HUES6 (cell line): ENCODE measurements at regions not wholly inside any gene's neighbourhood (a gene's known extent, or its start where the extent isn't known, plus 50 kb on each side); places are given as distances from the start of the nearest gene placed in this dataset.

Source experiments
- H3K27ac ChIP-seq: 2 replicates; pipeline ENCODE4 v1.7.0; 2013; ENCODE audit warnings: low read depth, mild to moderate bottlenecking, low read length, inconsistent platforms
- H3K27me3 ChIP-seq: 2 replicates; pipeline ENCODE4 v1.6.1; 2013; ENCODE audit warnings: low read length; ENCODE audit not compliant: control insufficient read depth, insufficient read depth
- H3K36me3 ChIP-seq: 2 replicates; pipeline ENCODE4 v1.6.1; 2013; ENCODE audit warnings: low read length; ENCODE audit not compliant: control insufficient read depth, insufficient read depth
- H3K4me1 ChIP-seq: 2 replicates; pipeline ENCODE4 v1.6.1; 2013; ENCODE audit warnings: low read length; ENCODE audit not compliant: control insufficient read depth, insufficient read depth
- H3K4me3 ChIP-seq: 2 replicates; pipeline ENCODE4 v1.5.1; 2013; ENCODE audit warnings: low read depth, low read length
- H3K9ac ChIP-seq: one replicate; pipeline ENCODE4 v1.6.1; 2013; ENCODE audit warnings: mild to moderate bottlenecking, low read length
- H3K9me3 ChIP-seq: 2 replicates; pipeline ENCODE4 v1.6.1; 2013; ENCODE audit warnings: low read depth, low read length; ENCODE audit not compliant: control insufficient read depth, insufficient read depth

DNA sequence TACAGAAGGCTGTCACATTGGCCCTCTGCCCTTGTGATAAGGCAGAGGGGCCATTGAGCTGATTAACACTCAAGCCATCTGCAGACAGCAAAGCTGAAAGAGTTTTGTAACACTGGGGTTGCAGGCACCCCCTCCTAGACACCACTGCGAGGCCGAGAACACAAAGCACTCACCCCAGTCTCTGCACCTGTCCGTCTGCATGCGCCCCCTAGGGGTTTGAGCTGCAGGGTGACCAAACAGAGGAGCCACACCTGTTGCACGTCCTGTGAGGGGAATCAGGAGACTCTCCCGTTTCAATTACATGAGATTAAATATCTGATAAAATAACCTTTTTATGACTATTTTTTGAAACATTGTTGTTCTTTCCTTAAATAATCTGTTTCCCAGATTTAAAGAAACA lies 1180.4 kb downstream of the CDH9 start:
- Histone ChIP-seq H3K9me3 (peaks cover 14% of the 10 kb centered on the region), H3K27ac (no peak overlapping the region), H3K4me3 (no peak overlapping the region), H3K27me3 (no peaks in the 10 kb centered on the region), H3K4me1 (no peaks in the 10 kb centered on the region), H3K9ac (no peak overlapping the region), H3K36me3 (no peaks in the 10 kb centered on the region)

DNA sequence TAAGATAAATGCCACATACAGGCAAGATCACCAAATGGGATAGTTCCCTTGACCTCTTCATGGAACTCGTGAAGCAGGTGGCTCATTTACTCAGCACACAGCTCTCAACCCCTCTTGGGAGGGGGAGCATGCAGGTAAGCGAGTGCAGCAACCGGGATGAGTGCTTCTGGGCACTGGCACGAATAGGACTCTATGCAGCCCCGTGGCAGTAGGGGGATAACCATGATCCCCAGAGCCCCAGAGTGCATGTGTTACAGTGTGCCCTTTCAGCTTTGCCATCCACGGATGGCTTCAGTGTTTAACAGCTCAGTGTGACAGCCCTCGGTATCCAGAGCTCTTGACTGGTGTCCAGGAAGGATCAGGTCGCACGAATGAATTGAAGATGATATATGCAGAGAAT lies 1187.1 kb downstream of the CDH9 start:
- no peaks in the 10 kb centered on the region for H3K27me3 ChIP-seq

DNA sequence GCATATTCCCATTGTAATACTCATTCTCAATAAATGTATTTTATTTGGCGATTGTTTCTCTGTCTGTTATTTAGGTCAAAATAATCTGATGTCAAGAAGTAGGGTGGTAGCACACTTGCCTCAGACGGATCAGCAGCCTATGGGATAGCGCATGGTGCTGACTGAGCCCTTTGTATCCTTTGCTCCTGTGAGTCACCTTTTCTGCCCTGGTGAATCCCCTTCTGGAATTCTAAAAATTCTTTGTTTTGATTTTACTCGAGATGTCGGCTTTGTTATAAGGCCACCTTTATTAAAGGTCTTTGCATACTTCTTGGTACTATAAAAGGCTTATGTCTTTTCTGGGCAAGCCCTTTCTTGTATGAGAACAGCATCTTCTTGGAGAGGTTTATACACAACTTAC lies 1187.8 kb downstream of the CDH9 start:
- Histone ChIP-seq H3K4me1 (no peaks in the 10 kb centered on the region), H3K27ac (no peak overlapping the region), H3K4me3 (no peak overlapping the region)

More for the DNA sequence above, 1187.1 kb downstream of the CDH9 start:
- Histone ChIP-seq H3K9ac (no peak overlapping the region), H3K4me1 (no peaks in the 10 kb centered on the region), H3K36me3 (no peaks in the 10 kb centered on the region), H3K4me3 (no peak overlapping the region), H3K9me3 (no peaks in the 10 kb centered on the region), H3K27ac (no peak overlapping the region)

DNA sequence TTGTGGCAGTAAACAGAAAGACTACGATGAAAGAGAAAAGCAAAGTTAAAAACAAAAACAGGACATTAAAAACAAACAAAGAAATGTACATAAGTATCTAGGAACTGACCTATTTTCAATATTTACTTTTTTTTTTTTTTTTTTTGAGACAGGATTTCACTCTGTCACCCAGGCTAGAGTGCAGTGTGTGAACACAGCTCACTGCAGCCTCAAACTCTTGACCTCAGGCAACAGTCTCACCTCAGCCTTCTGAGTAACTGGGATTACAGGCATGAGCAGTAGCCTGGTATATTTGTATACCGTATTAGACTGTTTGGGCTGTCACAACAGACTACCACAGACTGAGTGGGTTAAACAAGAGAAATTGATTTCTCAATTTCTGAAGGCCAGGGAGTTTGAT lies 1189.1 kb downstream of the CDH9 start:
- Histone ChIP-seq H3K27ac (no peak overlapping the region), H3K9me3 (no peaks in the 10 kb centered on the region; the same call in 1 of the 2 replicates), H3K4me3 (no peak overlapping the region), H3K4me1 (no peaks in the 10 kb centered on the region), H3K9ac (no peak overlapping the region), H3K36me3 (no peaks in the 10 kb centered on the region), H3K27me3 (no peaks in the 10 kb centered on the region)

More for the DNA sequence above, 1187.8 kb downstream of the CDH9 start:
- H3K9me3 ChIP-seq = no peaks in the 10 kb centered on the region; the same call in 1 of the 2 replicates
- no peaks in the 10 kb centered on the region for H3K27me3 ChIP-seq
- no peak overlapping the region for H3K9ac ChIP-seq
- H3K36me3 ChIP-seq = no peaks in the 10 kb centered on the region

DNA sequence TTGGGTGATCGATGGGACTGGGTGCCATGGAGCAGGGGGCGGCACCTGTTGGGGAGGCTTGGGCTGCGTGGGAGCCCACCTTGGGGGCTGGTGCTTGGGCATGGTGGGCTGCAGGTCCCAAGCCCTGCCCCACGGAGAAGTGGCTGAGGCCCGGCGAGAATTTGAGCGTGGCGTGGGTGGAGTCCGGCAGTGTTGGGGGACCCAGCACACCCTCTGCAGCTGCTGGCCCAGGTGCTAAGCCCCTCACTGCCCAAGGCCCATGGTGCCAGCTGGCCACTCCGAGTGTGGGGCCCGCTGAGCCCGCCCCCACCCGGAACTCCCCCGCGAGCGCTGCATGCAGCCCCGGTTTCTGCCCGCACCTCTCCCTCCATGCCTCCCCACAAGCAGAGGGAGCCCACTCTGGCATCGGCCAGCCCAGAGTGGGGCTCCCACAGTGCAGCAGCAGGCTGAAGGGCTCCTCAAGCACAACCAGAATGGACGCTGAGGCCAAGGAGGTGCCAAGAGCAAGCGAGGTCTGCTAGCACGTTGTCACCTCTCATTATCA lies 1178.6 kb upstream of the CDH10 start:
- Histone ChIP-seq H3K9me3 (peaks cover 3% of the 10 kb centered on the region; the same call in 1 of the 2 replicates), H3K27me3 (no peaks in the 10 kb centered on the region), H3K4me1 (no peaks in the 10 kb centered on the region), H3K27ac (no peak overlapping the region), H3K4me3 (no peak overlapping the region), H3K9ac (no peak overlapping the region), H3K36me3 (no peaks in the 10 kb centered on the region)
